ENCODE measurements at regions not wholly inside any gene's neighbourhood (a gene's known extent, or its start where the extent isn't known, plus 50 kb on each side); places are given as distances from the start of the nearest gene placed in this dataset.

DNA sequence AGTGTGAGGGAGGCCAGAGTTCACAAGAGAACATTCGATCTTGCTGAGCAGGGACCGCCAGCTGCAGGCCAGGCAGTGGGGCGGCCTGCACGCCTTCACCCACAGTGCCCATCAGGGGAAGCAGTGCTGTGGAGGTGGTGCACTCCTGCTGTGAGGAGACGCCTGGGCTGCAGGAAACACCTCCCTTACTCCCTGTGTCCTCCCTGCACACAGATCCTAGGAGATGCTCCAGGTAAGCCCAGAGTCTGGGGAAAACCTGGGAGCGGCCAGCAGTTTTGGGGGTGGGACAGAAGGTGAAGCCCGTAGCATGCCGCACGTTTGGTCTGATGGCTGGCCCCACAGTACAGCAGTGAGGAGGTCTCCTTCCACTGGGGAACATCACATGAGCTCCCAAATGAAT, 180.8 kb upstream of the RAB6C start:
- TF ChIP-seq, protein P1, sequence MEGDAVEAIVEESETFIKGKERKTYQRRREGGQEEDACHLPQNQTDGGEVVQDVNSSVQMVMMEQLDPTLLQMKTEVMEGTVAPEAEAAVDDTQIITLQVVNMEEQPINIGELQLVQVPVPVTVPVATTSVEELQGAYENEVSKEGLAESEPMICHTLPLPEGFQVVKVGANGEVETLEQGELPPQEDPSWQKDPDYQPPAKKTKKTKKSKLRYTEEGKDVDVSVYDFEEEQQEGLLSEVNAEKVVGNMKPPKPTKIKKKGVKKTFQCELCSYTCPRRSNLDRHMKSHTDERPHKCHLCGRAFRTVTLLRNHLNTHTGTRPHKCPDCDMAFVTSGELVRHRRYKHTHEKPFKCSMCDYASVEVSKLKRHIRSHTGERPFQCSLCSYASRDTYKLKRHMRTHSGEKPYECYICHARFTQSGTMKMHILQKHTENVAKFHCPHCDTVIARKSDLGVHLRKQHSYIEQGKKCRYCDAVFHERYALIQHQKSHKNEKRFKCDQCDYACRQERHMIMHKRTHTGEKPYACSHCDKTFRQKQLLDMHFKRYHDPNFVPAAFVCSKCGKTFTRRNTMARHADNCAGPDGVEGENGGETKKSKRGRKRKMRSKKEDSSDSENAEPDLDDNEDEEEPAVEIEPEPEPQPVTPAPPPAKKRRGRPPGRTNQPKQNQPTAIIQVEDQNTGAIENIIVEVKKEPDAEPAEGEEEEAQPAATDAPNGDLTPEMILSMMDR (IDR thresholded peaks at IDR 0.05): no peak
- no peak for TF ChIP-seq POLR2A (IDR thresholded peaks at IDR 0.05)

Data from Peyer's patch (tissue), 4 donors.